IPS DF 6.9 (cell line): ENCODE measurements at regions not wholly inside any gene's neighbourhood (a gene's known extent, or its start where the extent isn't known, plus 50 kb on each side); places are given as distances from the start of the nearest gene placed in this dataset.

Source experiments
- DNase-seq: peaks from one replicate; pipeline ENCODE4 v3.0.0-alpha.2; 2013; ENCODE audit warnings: low read depth, low spot score
- H3K27ac ChIP-seq: one replicate; pipeline ENCODE4 v1.5.1; 2013; ENCODE audit warnings: low read length, control low read depth
- H3K27me3 ChIP-seq: 2 replicates; pipeline ENCODE4 v1.6.1; 2013; ENCODE audit warnings: mild to moderate bottlenecking, low read length; ENCODE audit not compliant: control insufficient read depth, insufficient read depth
- H3K36me3 ChIP-seq: 2 replicates; pipeline ENCODE4 v1.6.1; 2013; ENCODE audit warnings: low read length; ENCODE audit not compliant: control insufficient read depth, insufficient read depth
- H3K4me1 ChIP-seq: 2 replicates; pipeline ENCODE4 v1.6.1; 2013; ENCODE audit warnings: low read length; ENCODE audit not compliant: control insufficient read depth, insufficient read depth
- H3K4me3 ChIP-seq: 2 replicates; pipeline ENCODE4 v1.5.1; 2013; ENCODE audit warnings: mild to moderate bottlenecking, low read length
- H3K9me3 ChIP-seq: 2 replicates; pipeline ENCODE4 v1.6.1; 2013; ENCODE audit warnings: low read length, inconsistent platforms; ENCODE audit not compliant: control insufficient read depth, insufficient read depth
- WGBS: extraction: QIAGEN DNeasy Blood & Tissue Kit; methylation state at CpG from one replicate; pipeline ENCODE4 v1.1.7; 2013; ENCODE audit warnings: mixed read lengths, missing lambda C conversion rate; ENCODE audit not compliant: insufficient read length, insufficient coverage; 5-methylcytosine and 5-hydroxymethylcytosine counted together

DNA sequence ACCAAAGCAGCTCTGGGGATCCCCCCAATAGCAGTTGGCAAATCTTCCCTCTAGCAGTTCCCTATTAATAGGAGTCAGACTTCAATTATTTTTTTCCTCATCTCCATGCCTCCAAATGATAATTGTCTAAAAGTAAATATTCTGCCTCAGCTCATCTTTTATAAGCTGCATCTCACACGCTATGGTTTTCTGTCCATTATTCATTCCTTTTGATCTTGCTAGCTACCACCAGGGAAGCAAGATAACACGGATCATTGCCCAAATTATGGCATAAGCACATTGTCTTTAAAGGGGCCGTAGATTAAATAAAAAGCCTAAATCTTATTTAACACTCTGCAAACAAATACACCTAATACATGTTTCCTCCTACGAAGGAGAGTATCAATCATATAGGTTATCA is 670.8 kb upstream of the FLRT2 start:
- no CpG with 5 or more reads among the region's 4 CpGs for WGBS
- H3K4me3 ChIP-seq, result no peak overlapping the region
- H3K4me1 ChIP-seq, result no peaks in the 10 kb centered on the region
- no peaks in the 10 kb centered on the region for H3K36me3 ChIP-seq
- H3K27me3 ChIP-seq, result no peaks in the 10 kb centered on the region
- no peaks in the 10 kb centered on the region; the same call in 1 of the 2 replicates for H3K9me3 ChIP-seq
- H3K27ac ChIP-seq, result no peak overlapping the region
- no peak for DNase-seq

- Histone ChIP-seq H3K27ac (no peak overlapping the region), H3K9me3 (no peaks in the 10 kb centered on the region; the same call in 1 of the 2 replicates), H3K4me3 (no peak overlapping the region), H3K4me1 (no peaks in the 10 kb centered on the region; the same call in 1 of the 2 replicates), H3K27me3 (no peaks in the 10 kb centered on the region), H3K36me3 (no peaks in the 10 kb centered on the region)
- WGBS, result no CpG with 5 or more reads among the region's 2 CpGs
- DNase-seq, result no peak
Measured at GRCh38 chr14:84864548-84865271, 665.2 kb upstream of the FLRT2 start.

- 100% methylated on average over 2 of the region's 2 CpGs for WGBS
Measured at GRCh38 chr14:84871734-84872133, 658.2 kb upstream of the FLRT2 start.

GRCh38 chr14:84874436-84874835 is 655.5 kb upstream of the FLRT2 start:
- H3K36me3 ChIP-seq, result no peaks in the 10 kb centered on the region
- H3K27me3 ChIP-seq, result no peaks in the 10 kb centered on the region
- no CpG with 5 or more reads among the region's 2 CpGs for WGBS
- H3K9me3 ChIP-seq, result no peaks in the 10 kb centered on the region
- no peaks in the 10 kb centered on the region for H3K4me1 ChIP-seq
- DNase-seq, result no peak
- H3K27ac ChIP-seq, result no peak overlapping the region
- H3K4me3 ChIP-seq, result no peak overlapping the region

More at GRCh38 chr14:84871734-84872133, 658.2 kb upstream of the FLRT2 start:
- no peaks in the 10 kb centered on the region for H3K36me3 ChIP-seq
- H3K4me1 ChIP-seq, result no peaks in the 10 kb centered on the region; the same call in 1 of the 2 replicates
- H3K9me3 ChIP-seq, result no peaks in the 10 kb centered on the region
- no peak overlapping the region for H3K4me3 ChIP-seq
- H3K27me3 ChIP-seq, result no peaks in the 10 kb centered on the region
- H3K27ac ChIP-seq, result no peak overlapping the region
- DNase-seq, result no peak

DNA sequence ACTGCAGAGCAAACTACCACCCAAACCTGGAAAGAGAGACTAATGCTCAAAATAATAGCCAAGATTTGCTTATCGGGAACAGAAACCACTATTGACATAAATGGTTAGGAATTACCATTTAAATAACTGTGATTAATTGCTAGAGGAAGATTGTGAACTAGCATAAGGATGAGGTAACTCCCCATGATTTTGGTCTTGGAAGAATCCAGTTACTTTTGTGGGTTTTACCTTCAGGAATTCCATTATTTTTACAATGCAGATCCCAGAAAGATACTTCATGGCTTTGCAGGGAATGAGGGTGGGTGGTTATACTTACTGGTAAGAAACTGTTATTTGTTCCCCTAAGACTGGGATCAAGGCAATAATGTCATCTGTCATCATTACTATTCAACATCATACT is 652.9 kb upstream of the FLRT2 start:
- no peaks in the 10 kb centered on the region for H3K4me1 ChIP-seq
- no peak for DNase-seq
- WGBS, result no CpG with 5 or more reads among the region's 1 CpG
- H3K9me3 ChIP-seq, result no peaks in the 10 kb centered on the region
- H3K36me3 ChIP-seq, result no peaks in the 10 kb centered on the region
- H3K27me3 ChIP-seq, result no peaks in the 10 kb centered on the region
- H3K27ac ChIP-seq, result no peak overlapping the region
- no peak overlapping the region for H3K4me3 ChIP-seq

DNA sequence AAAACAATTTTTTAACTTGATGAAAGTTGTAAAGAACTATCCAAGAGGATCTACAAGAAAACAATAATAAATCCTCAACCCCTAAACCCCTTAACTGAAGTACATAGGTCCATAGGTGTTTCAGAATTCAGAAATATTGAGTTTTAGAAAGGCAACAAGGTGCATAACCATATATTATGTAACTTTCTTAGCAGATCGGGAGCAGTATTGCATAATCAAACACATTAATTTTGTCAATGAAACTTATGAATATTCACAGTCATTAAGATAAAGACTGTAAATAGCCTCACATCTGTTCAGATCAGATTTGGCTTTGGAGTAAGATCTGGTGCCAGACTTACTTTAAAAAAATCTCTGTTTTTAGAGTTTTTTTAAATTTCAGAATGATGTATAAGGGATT is 647.1 kb upstream of the FLRT2 start:
- H3K4me3 ChIP-seq, result no peak overlapping the region
- H3K36me3 ChIP-seq, result no peaks in the 10 kb centered on the region
- no peak for DNase-seq
- peaks cover 5% of the 10 kb centered on the region for H3K4me1 ChIP-seq
- H3K27ac ChIP-seq, result no peak overlapping the region
- H3K9me3 ChIP-seq, result no peaks in the 10 kb centered on the region
- no CpG with 5 or more reads among the region's 1 CpG for WGBS
- no peaks in the 10 kb centered on the region for H3K27me3 ChIP-seq

DNA sequence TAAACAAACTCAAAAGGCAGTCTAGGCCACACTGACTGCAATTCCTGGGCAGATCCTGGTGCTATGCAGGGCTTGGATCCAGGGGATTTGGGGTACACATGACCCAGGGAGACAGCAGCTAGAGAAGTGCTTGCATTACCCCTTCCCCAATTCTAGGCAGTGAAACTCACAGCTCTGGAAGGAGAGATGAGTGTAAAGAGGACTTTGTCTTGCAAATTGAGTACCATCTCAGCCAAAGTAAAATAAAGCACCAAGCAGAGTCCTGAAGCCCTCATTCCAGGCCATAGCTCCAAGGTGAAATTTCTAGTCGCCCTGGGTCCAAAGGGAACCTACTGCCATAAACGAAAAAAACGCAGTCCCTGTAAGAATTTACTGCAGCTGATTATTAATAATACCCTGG is 644.9 kb upstream of the FLRT2 start:
- no CpG with 5 or more reads among the region's 3 CpGs for WGBS
- Histone ChIP-seq H3K4me1 (peaks cover 5% of the 10 kb centered on the region), H3K4me3 (no peak overlapping the region), H3K27me3 (no peaks in the 10 kb centered on the region), H3K9me3 (no peaks in the 10 kb centered on the region), H3K27ac (no peak overlapping the region), H3K36me3 (no peaks in the 10 kb centered on the region)
- no peak for DNase-seq

- DNase-seq, result no peak
- no peaks in the 10 kb centered on the region for H3K4me1 ChIP-seq
- H3K27ac ChIP-seq, result no peak overlapping the region
Measured at GRCh38 chr14:84891404-84891803, 638.5 kb upstream of the FLRT2 start.

DNA sequence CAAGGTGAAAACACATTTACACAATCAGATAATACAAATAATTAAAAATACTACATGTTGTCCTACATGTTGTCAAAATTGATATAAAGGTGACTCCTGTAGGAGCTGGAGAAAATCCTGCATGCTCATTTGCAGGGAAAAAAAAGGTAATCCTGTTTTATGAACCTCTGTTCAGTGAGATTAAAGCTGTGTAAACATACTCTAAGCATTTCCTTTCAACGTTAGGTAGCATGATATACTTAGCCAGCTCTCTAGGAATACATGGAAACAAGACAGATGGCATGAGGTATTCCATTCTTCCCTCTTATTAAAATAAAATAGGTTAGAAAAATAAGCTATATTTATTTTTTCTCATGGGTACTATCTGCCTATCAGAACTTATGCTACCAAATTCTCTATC is 635.7 kb upstream of the FLRT2 start:
- no peak for DNase-seq
- Histone ChIP-seq H3K4me1 (no peaks in the 10 kb centered on the region), H3K27ac (no peak overlapping the region), H3K36me3 (no peaks in the 10 kb centered on the region), H3K4me3 (no peak overlapping the region), H3K9me3 (no peaks in the 10 kb centered on the region), H3K27me3 (no peaks in the 10 kb centered on the region)
- no CpG with 5 or more reads among the region's 1 CpG for WGBS

More at GRCh38 chr14:84891404-84891803, 638.5 kb upstream of the FLRT2 start:
- Histone ChIP-seq H3K27me3 (no peaks in the 10 kb centered on the region), H3K9me3 (no peaks in the 10 kb centered on the region), H3K4me3 (no peak overlapping the region), H3K36me3 (no peaks in the 10 kb centered on the region)

GRCh38 chr14:84922370-84922769 is 607.6 kb upstream of the FLRT2 start:
- no peak for DNase-seq
- H3K27me3 ChIP-seq, result no peaks in the 10 kb centered on the region
- no peak overlapping the region for H3K4me3 ChIP-seq
- WGBS, result no CpG with 5 or more reads among the region's 3 CpGs
- no peak overlapping the region for H3K27ac ChIP-seq
- no peaks in the 10 kb centered on the region for H3K9me3 ChIP-seq
- H3K36me3 ChIP-seq, result no peaks in the 10 kb centered on the region
- no peaks in the 10 kb centered on the region for H3K4me1 ChIP-seq

DNA sequence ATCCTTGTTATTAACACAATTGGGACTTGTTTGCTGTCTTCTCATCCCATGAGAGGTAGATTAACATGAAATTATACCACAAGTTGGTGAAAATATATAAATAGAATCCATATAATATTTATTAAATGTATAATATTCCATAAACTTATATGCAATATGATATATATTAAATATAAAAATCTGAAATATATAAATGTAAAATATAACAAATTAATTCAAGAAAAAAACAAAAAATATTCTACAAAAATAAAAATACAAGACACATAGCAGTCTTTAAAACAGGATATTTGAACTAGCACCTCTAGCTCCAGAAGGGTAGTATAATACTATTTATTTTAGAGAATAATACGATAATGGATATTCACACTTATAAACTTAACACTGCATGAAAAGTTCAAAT is 603.3 kb upstream of the FLRT2 start:
- Histone ChIP-seq H3K9me3 (no peaks in the 10 kb centered on the region), H3K27ac (no peak overlapping the region), H3K4me3 (no peak overlapping the region), H3K27me3 (no peaks in the 10 kb centered on the region), H3K4me1 (no peaks in the 10 kb centered on the region), H3K36me3 (no peaks in the 10 kb centered on the region)
- no peak for DNase-seq
- WGBS, result no CpG with 5 or more reads among the region's 1 CpG
